Mammary epithelial cell (primary cell): ENCODE measurements at regions not wholly inside any gene's neighbourhood (a gene's known extent, or its start where the extent isn't known, plus 50 kb on each side); places are given as distances from the start of the nearest gene placed in this dataset.

Experiments
- CTCF ChIP-seq, 2 donors: IDR thresholded peaks in 1 of 2; conservative IDR thresholded peaks in 1 of 2; 2 replicates each; pipeline ENCODE4 v1.5.1; 2011 to 2012; ENCODE audit warnings: inconsistent platforms in 2 of 2, low read length in 2 of 2, mild to moderate bottlenecking in 2 of 2, control low read depth in 1 of 2, low read depth in 1 of 2; ENCODE audit not compliant: insufficient read depth in 1 of 2; ENCODE audit errors: extremely low read depth in 1 of 2
- EZH2 ChIP-seq: IDR thresholded peaks from 2 replicates; pipeline ENCODE4 v1.6.1; 2012; ENCODE audit warnings: low read length, inconsistent platforms, borderline replicate concordance

- no peak for TF ChIP-seq EZH2
- no peak for TF ChIP-seq CTCF (conservative IDR thresholded peaks at IDR 0.05 in 1 of 2, IDR thresholded peaks at IDR 0.05 in 1 of 2; ENCODE audit: extremely low read depth in 1 of 2, insufficient read depth in 1 of 2, low read depth in 1 of 2, low read length in 2 of 2)
Measured at GRCh38 chr2:161488131-161488699, 72.1 kb downstream of the TBR1 start.
